ENCODE measurements at regions not wholly inside any gene's neighbourhood (a gene's known extent, or its start where the extent isn't known, plus 50 kb on each side); places are given as distances from the start of the nearest gene placed in this dataset.

GRCh38 chr3:64860536-64860870 lies 172.7 kb upstream of the ADAMTS9 start:
- no peak for TF ChIP-seq ZNF331 (CRISPR knock-in tag; IDR thresholded peaks at IDR 0.05; ENCODE audit: low read depth)
- TF ChIP-seq, protein P1, sequence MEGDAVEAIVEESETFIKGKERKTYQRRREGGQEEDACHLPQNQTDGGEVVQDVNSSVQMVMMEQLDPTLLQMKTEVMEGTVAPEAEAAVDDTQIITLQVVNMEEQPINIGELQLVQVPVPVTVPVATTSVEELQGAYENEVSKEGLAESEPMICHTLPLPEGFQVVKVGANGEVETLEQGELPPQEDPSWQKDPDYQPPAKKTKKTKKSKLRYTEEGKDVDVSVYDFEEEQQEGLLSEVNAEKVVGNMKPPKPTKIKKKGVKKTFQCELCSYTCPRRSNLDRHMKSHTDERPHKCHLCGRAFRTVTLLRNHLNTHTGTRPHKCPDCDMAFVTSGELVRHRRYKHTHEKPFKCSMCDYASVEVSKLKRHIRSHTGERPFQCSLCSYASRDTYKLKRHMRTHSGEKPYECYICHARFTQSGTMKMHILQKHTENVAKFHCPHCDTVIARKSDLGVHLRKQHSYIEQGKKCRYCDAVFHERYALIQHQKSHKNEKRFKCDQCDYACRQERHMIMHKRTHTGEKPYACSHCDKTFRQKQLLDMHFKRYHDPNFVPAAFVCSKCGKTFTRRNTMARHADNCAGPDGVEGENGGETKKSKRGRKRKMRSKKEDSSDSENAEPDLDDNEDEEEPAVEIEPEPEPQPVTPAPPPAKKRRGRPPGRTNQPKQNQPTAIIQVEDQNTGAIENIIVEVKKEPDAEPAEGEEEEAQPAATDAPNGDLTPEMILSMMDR (conservative IDR thresholded peaks at IDR 0.05; ENCODE audit: low read depth in 2 of 2), result no peak
